Fibroblast of mammary gland (primary cell): ENCODE measurements at regions not wholly inside any gene's neighbourhood (a gene's known extent, or its start where the extent isn't known, plus 50 kb on each side); places are given as distances from the start of the nearest gene placed in this dataset.

Experiments
- DNase-seq: peaks from one replicate; pipeline ENCODE4 v3.0.0-alpha.2; 2010; ENCODE audit warnings: low read depth
- H3K4me3 ChIP-seq: 2 replicates; pipeline ENCODE4 v1.5.1; 2011; ENCODE audit warnings: low read depth, mild to moderate bottlenecking, low read length, moderate library complexity; ENCODE audit not compliant: control insufficient read depth
- CTCF ChIP-seq: conservative IDR thresholded peaks from 2 replicates; pipeline ENCODE4 v1.5.1; 2011; ENCODE audit warnings: low read depth, low read length, inconsistent platforms; ENCODE audit not compliant: control insufficient read depth, insufficient read depth

DNA sequence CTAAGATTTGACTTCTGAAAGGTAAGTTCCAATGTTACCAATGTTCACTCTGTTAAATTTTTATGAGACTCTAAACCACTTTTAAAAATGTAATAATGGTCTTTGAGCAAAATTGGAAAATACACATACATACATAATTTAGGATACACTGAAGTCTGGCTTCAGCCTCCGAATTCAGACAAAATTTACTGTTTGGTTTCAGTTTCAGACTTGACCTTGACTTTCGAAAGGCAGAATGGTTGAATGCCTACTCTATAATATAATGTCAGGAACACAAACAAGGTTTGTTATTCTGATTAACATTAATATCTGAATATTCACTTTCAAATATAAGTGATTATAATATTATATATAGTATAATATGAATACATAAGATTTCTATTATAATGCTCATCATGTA lies 74.1 kb upstream of the KRAS start:
- H3K4me3 ChIP-seq, result no peak overlapping the region
- no peak for TF ChIP-seq CTCF

DNA sequence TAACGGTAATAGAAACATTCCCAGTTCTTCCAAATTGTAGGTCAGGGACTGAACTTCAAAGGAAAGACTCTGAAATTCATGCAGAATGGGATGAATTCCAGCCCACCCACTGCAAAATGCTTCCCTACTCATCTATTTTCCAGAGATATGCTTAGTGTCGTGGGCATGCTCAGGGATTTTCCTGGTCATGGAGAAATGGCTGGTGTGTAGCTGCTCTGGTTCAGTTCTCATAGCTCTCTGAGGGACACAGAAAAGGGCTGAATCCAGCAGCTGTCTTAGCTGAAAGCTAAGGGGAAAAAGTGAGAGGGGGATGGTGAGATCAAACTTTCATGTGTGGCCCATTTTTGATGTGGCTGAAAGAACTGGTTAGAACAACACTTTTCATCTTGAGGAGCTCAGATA lies 72.9 kb upstream of the KRAS start:
- no peak for DNase-seq
- no peak overlapping the region for H3K4me3 ChIP-seq
- TF ChIP-seq CTCF, result no peak

More for the DNA sequence above, 74.1 kb upstream of the KRAS start:
- DNase-seq, result no peak

DNA sequence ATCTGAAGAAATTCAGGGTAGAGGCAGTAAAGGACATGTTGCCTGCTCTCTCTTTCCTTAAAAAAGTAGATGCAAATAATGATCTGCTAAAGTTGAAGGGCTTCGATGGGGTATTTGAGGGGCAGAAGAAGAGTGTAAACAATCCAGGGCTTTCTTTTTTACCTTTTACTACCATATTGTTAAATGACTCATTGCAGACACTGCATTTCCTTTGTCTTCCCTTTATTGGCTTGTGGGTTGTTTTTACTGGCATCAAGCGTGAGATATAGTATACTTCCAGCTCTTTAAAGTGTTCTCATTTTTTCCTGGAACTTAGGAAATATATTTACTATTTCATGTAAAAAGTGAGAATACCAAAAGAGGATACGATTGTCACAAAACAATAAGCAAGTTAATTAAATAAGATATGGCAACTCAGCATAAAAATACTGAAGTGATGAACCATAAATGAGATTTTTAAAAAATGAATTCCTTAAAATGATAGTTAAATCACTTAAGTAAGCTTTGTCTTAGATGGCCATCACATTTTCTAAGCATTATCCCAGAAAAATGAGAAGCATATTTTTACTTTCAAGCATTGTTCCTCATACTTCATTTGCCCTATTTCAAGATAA lies 72.3 kb upstream of the KRAS start:
- H3K4me3 ChIP-seq, result no peak overlapping the region
- no peak for TF ChIP-seq CTCF
- peak; percentile 61 for DNase-seq

GRCh38 chr12:25322351-25322750 lies 71.6 kb upstream of the KRAS start:
- no peak for DNase-seq
- TF ChIP-seq CTCF, result no peak
- H3K4me3 ChIP-seq, result no peak overlapping the region

GRCh38 chr12:25321772-25322171 lies 71.0 kb upstream of the KRAS start:
- no peak for TF ChIP-seq CTCF
- no peak for DNase-seq
- no peak overlapping the region for H3K4me3 ChIP-seq

DNA sequence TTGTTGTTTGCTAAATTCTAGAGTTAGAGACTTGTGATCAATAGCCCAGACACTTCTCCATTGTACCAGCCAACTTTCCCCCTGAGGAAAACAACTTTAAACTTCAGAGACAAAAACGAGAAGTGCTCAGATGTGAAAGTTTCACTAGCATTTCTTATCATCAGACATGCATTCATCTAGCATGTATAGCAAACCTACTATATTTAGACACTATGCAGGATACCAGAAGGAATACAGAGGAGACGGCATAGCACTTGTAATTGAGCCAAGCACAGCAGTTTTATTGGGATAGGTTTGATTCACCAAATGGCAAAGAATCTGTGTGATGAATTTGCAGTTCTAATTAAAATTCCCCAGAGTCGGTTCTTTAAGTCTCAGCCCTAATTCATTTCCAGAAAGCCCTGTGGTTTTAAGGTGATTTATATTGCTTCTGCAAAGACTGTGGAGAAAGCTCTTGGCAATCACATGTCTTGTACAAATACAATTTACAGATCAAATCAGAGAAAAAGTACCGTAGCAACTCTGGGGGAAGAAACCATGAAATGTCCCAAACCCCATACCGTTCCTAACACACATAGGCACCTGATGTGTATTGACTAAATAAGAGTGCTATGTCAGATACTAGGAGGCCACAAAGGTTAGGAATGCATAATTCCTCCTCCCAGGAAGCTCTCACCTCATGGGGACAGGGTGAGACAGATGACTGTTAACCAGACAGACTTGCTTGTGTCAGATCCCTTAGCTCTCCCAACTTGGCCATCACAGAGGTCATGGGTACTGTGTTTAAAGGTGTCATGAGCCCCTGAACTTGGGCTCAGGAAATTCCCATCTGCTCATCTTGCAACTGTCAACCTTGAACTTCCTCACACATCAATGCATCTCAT lies 69.6 kb upstream of the KRAS start:
- DNase-seq, result no peak
- no peak for TF ChIP-seq CTCF
- no peak overlapping the region for H3K4me3 ChIP-seq
